GM19467 (cell line): ENCODE measurements at regions not wholly inside any gene's neighbourhood (a gene's known extent, or its start where the extent isn't known, plus 50 kb on each side); places are given as distances from the start of the nearest gene placed in this dataset.

Experiments used
- ATAC-seq: cut with Tn5 transposase; IDR thresholded peaks from one replicate; pipeline ENCODE4 v1.9.1; 2021; ENCODE audit warnings: mild to moderate bottlenecking, moderate library complexity; ENCODE audit not compliant: unreplicated experiment

- no peak for ATAC-seq
Observed at GRCh38 chr5:77948476-77948875, 172.3 kb upstream of the TBCA start.

GRCh38 chr5:77947041-77947428 is 170.9 kb upstream of the TBCA start:
- no peak for ATAC-seq

- ATAC-seq, result no peak
Observed at GRCh38 chr5:77946381-77947040, 170.4 kb upstream of the TBCA start.

GRCh38 chr5:77945874-77946273 is 169.7 kb upstream of the TBCA start:
- no peak for ATAC-seq

- ATAC-seq, result no peak
Observed at GRCh38 chr5:77944757-77945340, 168.7 kb upstream of the TBCA start.

- no peak for ATAC-seq
Observed at GRCh38 chr5:77943851-77944250, 167.7 kb upstream of the TBCA start.

- ATAC-seq, result no peak
Observed at GRCh38 chr5:77942578-77943239, 166.6 kb upstream of the TBCA start.

- peak; percentile 75 for ATAC-seq
Observed at GRCh38 chr5:77937015-77937908, 161.1 kb upstream of the TBCA start.

GRCh38 chr5:77936365-77936693 is 160.2 kb upstream of the TBCA start:
- peak; percentile 19 for ATAC-seq

GRCh38 chr5:77935506-77936364 is 159.6 kb upstream of the TBCA start:
- peak; percentile 71 for ATAC-seq

GRCh38 chr5:77928776-77929300 is 152.7 kb upstream of the TBCA start:
- no peak for ATAC-seq

GRCh38 chr5:77926337-77926736 is 150.2 kb upstream of the TBCA start:
- no peak for ATAC-seq

GRCh38 chr5:77925503-77925902 is 149.4 kb upstream of the TBCA start:
- ATAC-seq, result no peak

GRCh38 chr5:77924081-77924480 is 147.9 kb upstream of the TBCA start:
- no peak for ATAC-seq

- ATAC-seq, result no peak
Observed at GRCh38 chr5:77923666-77924065, 147.5 kb upstream of the TBCA start.

- no peak for ATAC-seq
Observed at GRCh38 chr5:77921094-77921768, 145.1 kb upstream of the TBCA start.

- no peak for ATAC-seq
Observed at GRCh38 chr5:77920359-77921058, 144.4 kb upstream of the TBCA start.

GRCh38 chr5:77915346-77915745 is 139.2 kb upstream of the TBCA start:
- ATAC-seq, result no peak

GRCh38 chr5:77912721-77913120 is 136.6 kb upstream of the TBCA start:
- ATAC-seq, result no peak
